ENCODE measurements at regions not wholly inside any gene's neighbourhood (a gene's known extent, or its start where the extent isn't known, plus 50 kb on each side); places are given as distances from the start of the nearest gene placed in this dataset.
A peak's percentile ranks its signal among the peaks of the same experiment; 100 is the strongest.

- DNase-seq (ENCODE audit: low spot score), result no peak
These were observed 412.5 kb downstream of the CBLN4 start for GRCh38 chr20:55592866-55593265.

- no peak for DNase-seq (ENCODE audit: low spot score)
These were observed 418.7 kb downstream of the CBLN4 start for GRCh38 chr20:55586610-55587009.

DNA sequence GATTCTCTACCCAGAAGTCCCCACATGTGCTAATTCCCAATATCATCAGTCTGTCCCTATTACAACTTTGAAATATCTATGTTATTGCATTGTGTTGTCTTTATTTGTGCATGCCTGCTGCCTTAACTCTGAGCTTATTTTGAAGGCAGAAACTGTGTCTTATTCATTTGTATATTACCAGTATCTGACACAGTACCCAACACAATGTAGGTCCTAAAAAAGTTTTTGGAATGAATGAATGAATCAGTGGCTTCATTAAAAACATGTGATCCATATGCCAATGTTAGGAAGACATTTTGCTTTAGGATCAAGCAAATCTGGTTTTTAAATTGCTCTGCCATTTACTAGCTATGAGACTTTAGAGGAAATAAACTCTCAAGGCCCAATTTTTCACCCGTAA lies 420.4 kb downstream of the CBLN4 start:
- no peak for DNase-seq (ENCODE audit: low spot score)

GRCh38 chr20:55584307-55584706 lies 421.0 kb downstream of the CBLN4 start:
- peak; percentile 7 for DNase-seq (ENCODE audit: low spot score)

GRCh38 chr20:55583036-55583435 lies 422.3 kb downstream of the CBLN4 start:
- DNase-seq (ENCODE audit: low spot score), result no peak

DNA sequence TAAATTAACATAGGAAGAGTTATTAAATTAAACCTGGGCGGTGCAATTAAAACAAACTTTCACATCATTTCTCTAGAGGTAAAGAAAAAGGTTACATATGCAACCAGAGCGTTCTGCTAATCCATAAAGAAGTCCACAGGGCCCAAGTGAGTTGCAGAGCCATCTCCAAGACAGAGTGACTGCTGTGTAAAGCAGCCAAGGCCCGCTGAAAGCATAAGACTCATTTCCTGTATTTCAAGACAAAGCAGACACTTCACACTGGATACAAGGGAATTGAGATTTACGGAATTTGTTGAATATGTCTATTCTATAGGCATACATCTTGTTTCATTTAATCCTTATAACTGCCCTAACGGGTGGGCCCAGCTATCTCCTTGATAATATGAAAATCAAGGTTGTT lies 422.8 kb downstream of the CBLN4 start:
- DNase-seq (ENCODE audit: low spot score), result peak; percentile 1

- peak; percentile 1 for DNase-seq (ENCODE audit: low spot score)
These were observed 423.8 kb downstream of the CBLN4 start for GRCh38 chr20:55581519-55581918.

GRCh38 chr20:55580475-55580874 lies 424.8 kb downstream of the CBLN4 start:
- peak; percentile 3 for DNase-seq (ENCODE audit: low spot score)

GRCh38 chr20:55579802-55580201 lies 425.5 kb downstream of the CBLN4 start:
- peak; percentile 4 for DNase-seq (ENCODE audit: low spot score)

- DNase-seq (ENCODE audit: low spot score), result no peak
These were observed 428.3 kb downstream of the CBLN4 start for GRCh38 chr20:55576981-55577380.

DNA sequence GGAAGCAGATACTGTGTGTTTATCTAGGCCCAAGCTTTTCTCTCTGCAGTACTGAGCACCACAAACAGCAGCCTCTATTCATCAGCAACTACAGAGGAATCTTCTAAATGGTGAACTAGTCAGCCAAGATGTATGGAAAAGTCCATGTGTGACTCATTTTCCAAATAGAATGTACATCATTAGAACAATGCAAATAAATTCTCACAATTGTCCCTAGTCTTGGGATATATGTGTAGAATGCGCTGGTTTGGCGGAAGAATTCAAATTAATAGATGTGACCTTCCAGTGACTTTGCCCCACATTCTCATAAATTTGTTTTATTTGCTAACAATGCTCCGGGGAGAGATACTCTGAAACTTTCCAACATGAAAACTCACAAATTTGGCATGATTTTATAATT lies 436.2 kb downstream of the CBLN4 start:
- DNase-seq (ENCODE audit: low spot score), result no peak

- DNase-seq (ENCODE audit: low spot score), result no peak
These were observed 437.5 kb downstream of the CBLN4 start for GRCh38 chr20:55567826-55568225.

- DNase-seq (ENCODE audit: low spot score), result no peak
These were observed 440.1 kb downstream of the CBLN4 start for GRCh38 chr20:55565096-55565773.

DNA sequence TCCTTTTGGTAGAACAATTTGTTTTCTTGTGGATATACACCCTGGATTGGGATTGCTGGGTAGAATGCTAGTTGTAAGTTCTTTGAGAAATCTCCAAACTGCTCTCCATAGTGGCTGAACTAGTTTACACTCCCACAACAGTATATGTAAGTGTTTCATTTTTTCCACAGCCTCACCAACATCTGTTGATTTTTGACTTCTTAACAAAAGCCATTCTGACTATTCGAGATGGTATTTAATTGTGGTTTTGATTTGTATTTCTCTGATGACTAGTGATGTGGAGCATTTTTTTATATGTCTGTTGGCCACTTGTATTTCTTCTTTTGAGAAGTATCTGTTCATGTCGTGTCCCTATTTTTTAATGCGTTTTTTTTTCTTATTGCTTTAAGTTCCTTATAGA lies 444.1 kb downstream of the CBLN4 start:
- no peak for DNase-seq (ENCODE audit: low spot score)

DNA sequence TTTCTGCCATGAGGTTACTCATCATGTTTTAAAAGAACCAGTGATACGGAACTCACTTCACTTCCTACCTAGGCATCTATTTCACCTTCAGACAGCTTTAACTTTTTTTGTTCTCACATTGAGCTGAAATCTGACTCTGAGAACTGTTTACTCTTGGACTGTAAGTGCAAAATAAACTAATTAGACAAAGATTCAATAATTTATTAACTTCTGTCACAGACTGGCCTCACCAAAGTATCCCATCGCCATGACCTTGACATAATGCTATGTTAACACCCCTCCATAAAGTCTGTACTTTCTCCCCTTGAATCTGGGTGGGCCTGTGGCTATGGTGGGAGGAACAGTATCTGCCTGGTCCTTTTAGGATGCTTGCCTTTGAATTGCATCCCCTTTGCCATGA lies 448.1 kb downstream of the CBLN4 start:
- no peak for DNase-seq (ENCODE audit: low spot score)

DNA sequence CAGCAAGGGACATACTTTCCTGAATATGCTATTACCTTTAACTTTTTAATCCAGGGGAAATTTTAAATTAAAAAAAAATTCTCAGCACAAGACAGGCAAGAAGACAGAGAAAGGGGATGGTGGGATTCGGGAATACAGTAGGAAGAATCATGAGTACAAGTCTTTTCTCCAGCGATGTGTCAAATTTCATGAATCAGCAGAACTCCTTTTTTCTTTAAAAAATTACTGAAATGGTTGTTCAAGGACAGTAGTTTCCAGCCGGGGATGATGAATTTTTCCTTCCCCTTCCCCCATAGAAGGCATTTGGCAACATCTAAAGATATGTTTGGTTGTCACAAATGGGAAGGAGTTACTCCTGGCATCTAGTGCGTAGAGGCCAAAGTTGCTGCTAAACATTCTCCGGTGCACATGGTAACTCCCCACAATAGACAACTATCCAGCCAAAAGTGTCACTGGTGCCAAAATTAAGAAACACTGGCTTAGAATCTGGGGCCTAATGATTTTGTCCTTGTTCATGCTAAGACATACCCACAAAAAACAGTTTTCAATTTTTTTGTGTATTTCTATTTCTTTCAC lies 450.2 kb downstream of the CBLN4 start:
- DNase-seq (ENCODE audit: low spot score), result no peak

GRCh38 chr20:55544638-55545037 lies 460.7 kb downstream of the CBLN4 start:
- no peak for DNase-seq (ENCODE audit: low spot score)

- DNase-seq (ENCODE audit: low spot score), result no peak
These were observed 464.8 kb downstream of the CBLN4 start for GRCh38 chr20:55540486-55540885.

DNA sequence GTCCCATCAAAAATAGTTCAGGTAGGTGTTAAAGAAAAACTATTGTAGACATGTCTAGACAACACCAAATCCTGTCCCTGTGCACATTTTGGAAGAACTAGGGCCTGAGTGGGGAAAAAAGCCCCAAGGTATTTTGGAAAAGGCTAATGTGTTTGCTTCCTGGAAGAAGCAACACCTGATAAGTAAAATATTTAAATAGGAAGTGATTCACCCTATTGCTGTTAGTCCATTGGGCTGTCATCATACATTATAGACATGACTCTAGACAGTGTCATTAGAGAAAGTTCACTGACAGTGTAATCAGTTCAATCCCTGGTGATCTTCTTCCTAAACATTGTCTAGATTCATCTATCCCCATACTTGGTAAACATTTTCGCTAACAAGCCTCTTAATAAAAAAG lies 465.3 kb downstream of the CBLN4 start:
- no peak for DNase-seq (ENCODE audit: low spot score)

DNA sequence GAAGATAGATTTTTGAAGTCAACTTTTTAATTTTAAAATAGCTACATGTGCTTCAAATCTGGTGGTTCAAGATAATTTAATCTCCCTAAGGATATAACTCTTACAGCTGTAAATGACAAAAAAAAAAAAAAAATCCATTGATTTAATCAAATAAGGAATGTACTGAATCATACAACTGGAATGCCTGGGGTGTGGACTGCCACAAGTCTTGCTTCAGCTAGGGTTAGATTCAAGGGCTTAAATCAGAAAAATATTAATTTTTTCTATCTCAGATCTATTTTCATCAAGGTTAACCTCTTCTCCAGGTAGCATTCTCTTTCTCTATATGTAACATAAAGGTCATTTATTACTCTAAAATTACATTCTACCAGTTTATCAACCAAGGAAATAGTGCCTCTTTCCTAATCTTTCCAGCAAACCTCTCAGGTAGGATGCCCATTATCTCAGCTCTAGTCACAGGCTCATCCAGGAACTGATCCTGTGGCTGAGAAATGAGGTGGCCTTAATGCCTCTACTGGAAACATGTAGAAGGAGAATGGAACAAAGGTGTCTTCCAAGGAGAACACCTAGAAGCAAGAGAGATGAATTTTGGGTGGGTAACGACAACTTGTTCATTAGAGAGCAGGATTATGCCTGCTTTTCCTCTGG lies 466.9 kb downstream of the CBLN4 start:
- DNase-seq (ENCODE audit: low spot score), result no peak

- DNase-seq (ENCODE audit: low spot score), result no peak
These were observed 470.0 kb downstream of the CBLN4 start for GRCh38 chr20:55535366-55535765.

DNA sequence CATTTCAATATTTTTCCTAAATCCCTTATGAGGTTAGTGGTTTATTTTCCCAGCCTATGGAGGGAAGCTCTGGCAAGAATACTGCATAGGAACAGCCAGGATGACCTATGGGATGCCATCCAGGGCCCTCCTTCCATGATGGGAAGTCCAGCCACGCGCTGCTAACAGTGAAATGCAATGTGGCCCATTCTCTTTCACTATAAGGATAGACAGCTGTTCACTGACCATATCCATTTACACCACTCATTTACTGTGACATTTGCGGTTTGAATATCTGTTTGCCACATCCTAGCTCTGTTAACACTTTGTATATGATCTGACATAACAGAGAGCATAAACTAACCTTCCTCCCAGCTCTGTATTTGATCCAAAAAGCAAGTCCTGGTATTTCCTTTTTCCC lies 471.7 kb downstream of the CBLN4 start:
- DNase-seq (ENCODE audit: low spot score), result no peak

- DNase-seq (ENCODE audit: low spot score), result no peak
These were observed 474.6 kb downstream of the CBLN4 start for GRCh38 chr20:55530763-55531162.

- no peak for DNase-seq (ENCODE audit: low spot score)
These were observed 476.8 kb downstream of the CBLN4 start for GRCh38 chr20:55528482-55528881.
